Osteoblast (primary cell): ENCODE measurements at regions not wholly inside any gene's neighbourhood (a gene's known extent, or its start where the extent isn't known, plus 50 kb on each side); places are given as distances from the start of the nearest gene placed in this dataset.

Source experiments
- DNase-seq: peaks from one replicate; pipeline ENCODE4 v3.0.0; 2011; ENCODE audit warnings: low spot score, mixed read lengths; ENCODE audit not compliant: insufficient read length; ENCODE audit errors: missing footprints
- H2AFZ ChIP-seq: 2 replicates; pipeline ENCODE4 v1.6.0; 2011; ENCODE audit warnings: mild to moderate bottlenecking, low read length
- H3K27ac ChIP-seq: 2 replicates; pipeline ENCODE4 v1.5.1; 2011; ENCODE audit warnings: mild to moderate bottlenecking, low read depth, low read length, moderate library complexity
- H3K27me3 ChIP-seq: 2 replicates; pipeline ENCODE4 v1.6.0; 2012; ENCODE audit warnings: mild to moderate bottlenecking, control low read depth, inconsistent platforms, low read length, moderate library complexity; ENCODE audit not compliant: insufficient read depth
- H3K36me3 ChIP-seq: 2 replicates; pipeline ENCODE4 v1.5.1; 2011; ENCODE audit warnings: mild to moderate bottlenecking, low read length, control low read depth, moderate library complexity; ENCODE audit not compliant: insufficient read depth
- H3K4me1 ChIP-seq: 2 replicates; pipeline ENCODE4 v1.5.1; 2011; ENCODE audit warnings: mild to moderate bottlenecking, low read length, control low read depth, moderate library complexity; ENCODE audit not compliant: insufficient read depth
- H3K4me2 ChIP-seq: 2 replicates; pipeline ENCODE4 v1.6.0; 2011; ENCODE audit warnings: mild to moderate bottlenecking, low read length; ENCODE audit not compliant: insufficient read depth
- H3K4me3 ChIP-seq: fragments of 200-600 bp; sonication (generic); 3 replicates; pipeline ENCODE4 v1.5.1; 2012; ENCODE audit warnings: mild to moderate bottlenecking, low read length, inconsistent platforms; ENCODE audit not compliant: insufficient read depth
- H3K79me2 ChIP-seq: 2 replicates; pipeline ENCODE4 v1.6.0; 2012; ENCODE audit warnings: mild to moderate bottlenecking, low read length, control low read depth, inconsistent platforms; ENCODE audit not compliant: insufficient read depth
- H3K9me3 ChIP-seq: 2 replicates; pipeline ENCODE4 v1.5.1; 2011; ENCODE audit warnings: low read depth, low read length, control low read depth
- H4K20me1 ChIP-seq: 2 replicates; pipeline ENCODE4 v1.6.0; 2012; ENCODE audit warnings: mild to moderate bottlenecking, low read length, control low read depth; ENCODE audit not compliant: insufficient read depth
- CTCF ChIP-seq: IDR thresholded peaks from 2 replicates; pipeline ENCODE4 v1.5.1; 2011; ENCODE audit warnings: mild to moderate bottlenecking, low read depth, low read length, moderate library complexity; ENCODE audit errors: extremely low read depth

GRCh38 chr3:176734146-176734545 lies 463.1 kb downstream of the TBL1XR1 start:
- Histone ChIP-seq H3K9me3 (no peaks in the 10 kb centered on the region), H3K36me3 (no peaks in the 10 kb centered on the region), H3K4me1 (no peaks in the 10 kb centered on the region), H3K79me2 (no peaks in the 10 kb centered on the region), H3K27me3 (no peaks in the 10 kb centered on the region), H2AFZ (no peak overlapping the region), H3K27ac (no peak overlapping the region), H4K20me1 (no peaks in the 10 kb centered on the region), H3K4me2 (no peak overlapping the region), H3K4me3 (no peak overlapping the region)
- no peak for TF ChIP-seq CTCF
- DNase-seq: no peak

DNA sequence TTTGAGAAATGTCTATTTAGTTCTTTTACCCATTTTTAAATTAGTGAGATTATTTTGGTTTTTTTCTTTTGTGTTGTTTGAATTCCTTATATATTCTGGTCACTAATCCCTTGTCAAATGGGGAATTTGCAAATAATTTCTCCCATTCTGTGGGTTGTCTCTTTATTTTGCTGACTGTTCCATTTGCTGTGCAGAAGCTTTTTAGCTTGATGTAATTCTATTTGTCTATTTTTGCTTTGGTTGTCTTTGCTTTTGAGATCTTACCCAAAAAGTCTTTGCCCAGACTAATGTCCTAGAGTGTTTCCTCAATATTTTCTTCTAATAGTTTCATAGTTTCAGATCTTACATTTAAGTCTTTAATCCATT lies 472.9 kb downstream of the TBL1XR1 start:
- H3K4me1 ChIP-seq: no peaks in the 10 kb centered on the region

GRCh38 chr3:176723758-176724393 lies 473.4 kb downstream of the TBL1XR1 start:
- Histone ChIP-seq H3K27me3 (no peaks in the 10 kb centered on the region), H3K4me3 (no peak overlapping the region)

More for the DNA sequence above, 472.9 kb downstream of the TBL1XR1 start:
- DNase-seq: no peak
- no peak overlapping the region for H3K4me3 ChIP-seq
- H3K9me3 ChIP-seq: no peaks in the 10 kb centered on the region
- no peak overlapping the region for H2AFZ ChIP-seq
- H3K27ac ChIP-seq: no peak overlapping the region
- H4K20me1 ChIP-seq: no peaks in the 10 kb centered on the region
- H3K79me2 ChIP-seq: no peaks in the 10 kb centered on the region
- no peaks in the 10 kb centered on the region for H3K27me3 ChIP-seq
- H3K4me2 ChIP-seq: no peak overlapping the region
- TF ChIP-seq CTCF: no peak
- H3K36me3 ChIP-seq: no peaks in the 10 kb centered on the region

DNA sequence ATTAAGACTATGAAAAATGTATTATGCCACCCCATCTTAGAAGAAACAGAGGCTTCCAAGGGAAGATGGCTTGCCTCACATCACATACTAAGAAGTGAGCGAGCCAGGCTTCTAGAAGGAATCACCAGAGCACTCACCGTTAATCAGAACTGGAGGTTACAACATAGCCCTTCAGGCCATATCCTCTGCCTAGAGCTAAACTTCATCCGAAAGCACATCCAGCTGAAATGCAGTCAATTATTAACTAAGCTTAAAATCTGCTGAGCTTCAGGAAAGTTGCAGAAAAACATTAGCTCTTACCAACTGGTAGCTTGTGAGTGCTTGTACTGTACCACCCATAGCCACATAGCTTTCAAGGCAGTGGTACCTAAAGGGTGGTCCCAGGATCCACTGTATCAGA lies 483.2 kb downstream of the TBL1XR1 start:
- Histone ChIP-seq H3K9me3 (no peaks in the 10 kb centered on the region), H2AFZ (no peak overlapping the region), H4K20me1 (no peaks in the 10 kb centered on the region), H3K27me3 (no peaks in the 10 kb centered on the region), H3K4me2 (no peak overlapping the region), H3K79me2 (no peaks in the 10 kb centered on the region), H3K27ac (no peak overlapping the region), H3K4me1 (no peaks in the 10 kb centered on the region), H3K4me3 (no peak overlapping the region), H3K36me3 (no peaks in the 10 kb centered on the region)
- DNase-seq: no peak
- no peak for TF ChIP-seq CTCF

More at GRCh38 chr3:176723758-176724393, 473.4 kb downstream of the TBL1XR1 start:
- DNase-seq: no peak
- Histone ChIP-seq H2AFZ (no peak overlapping the region), H3K9me3 (no peaks in the 10 kb centered on the region), H3K36me3 (no peaks in the 10 kb centered on the region), H3K4me1 (no peaks in the 10 kb centered on the region), H3K4me2 (no peak overlapping the region), H3K79me2 (no peaks in the 10 kb centered on the region), H3K27ac (no peak overlapping the region), H4K20me1 (no peaks in the 10 kb centered on the region)
- no peak for TF ChIP-seq CTCF
